MM.1S (cell line): ENCODE measurements at regions not wholly inside any gene's neighbourhood (a gene's known extent, or its start where the extent isn't known, plus 50 kb on each side); places are given as distances from the start of the nearest gene placed in this dataset.
A peak's percentile ranks its signal among the peaks of the same experiment; 100 is the strongest.

Experiments used
- DNase-seq: peaks from one replicate; pipeline ENCODE4 v3.0.0-alpha.2; 2015
- H2AFZ ChIP-seq: fragments of 300-600 bp; sonication (generic); 2 replicates; pipeline ENCODE4 v1.6.0; 2016; ENCODE audit warnings: antibody characterized with exemption, low read length
- H3F3A ChIP-seq: fragments of 300-600 bp; sonication (generic); 2 replicates; pipeline ENCODE4 v1.6.1; 2016; ENCODE audit warnings: mild to moderate bottlenecking, antibody characterized with exemption, low read length, moderate library complexity, mixed read lengths; ENCODE audit not compliant: insufficient read depth
- H3K27ac ChIP-seq: fragments of 300-600 bp; sonication (generic); 2 replicates; pipeline ENCODE4 v1.5.1; 2016; ENCODE audit warnings: mild to moderate bottlenecking, low read length
- H3K27me3 ChIP-seq: fragments of 300-600 bp; sonication (generic); replicated peaks from 2 replicates; pipeline ENCODE4 v1.6.0; 2016; ENCODE audit warnings: low read length; ENCODE audit not compliant: insufficient read depth
- H3K36me3 ChIP-seq: fragments of 300-600 bp; sonication (generic); replicated peaks from 2 replicates; pipeline ENCODE4 v1.6.1; 2016; ENCODE audit warnings: mild to moderate bottlenecking, low read length, mixed read lengths; ENCODE audit not compliant: insufficient read depth
- H3K4me1 ChIP-seq: fragments of 300-600 bp; sonication (generic); 2 replicates; pipeline ENCODE4 v1.6.1; 2016; ENCODE audit warnings: low read length, mixed read lengths
- H3K4me2 ChIP-seq: fragments of 300-600 bp; sonication (generic); 2 replicates; pipeline ENCODE4 v1.6.0; 2016; ENCODE audit warnings: low read depth, low read length
- H3K4me3 ChIP-seq: fragments of 300-600 bp; sonication (generic); 2 replicates; pipeline ENCODE4 v1.5.1; 2016; ENCODE audit warnings: low read length, mixed read lengths
- H3K79me2 ChIP-seq: fragments of 300-600 bp; sonication (generic); 2 replicates; pipeline ENCODE4 v1.6.1; 2016; ENCODE audit warnings: mixed run types, low read length, mixed read lengths
- H3K9ac ChIP-seq: fragments of 300-600 bp; sonication (generic); 2 replicates; pipeline ENCODE4 v1.6.1; 2016; ENCODE audit warnings: low read length, mixed read lengths
- H3K9me2 ChIP-seq: fragments of 300-600 bp; sonication (generic); replicated peaks from 2 replicates; pipeline ENCODE4 v1.6.1; 2016; ENCODE audit warnings: mild to moderate bottlenecking, low read length, mixed read lengths; ENCODE audit not compliant: insufficient read depth
- H3K9me3 ChIP-seq: fragments of 300-600 bp; sonication (generic); replicated peaks from 2 replicates; pipeline ENCODE4 v1.6.1; 2016; ENCODE audit warnings: mild to moderate bottlenecking, low read length, mixed read lengths; ENCODE audit not compliant: insufficient read depth
- H4K20me1 ChIP-seq: fragments of 300-600 bp; sonication (generic); 2 replicates; pipeline ENCODE4 v1.6.1; 2016; ENCODE audit warnings: mild to moderate bottlenecking, low read length, moderate library complexity, mixed read lengths; ENCODE audit not compliant: insufficient read depth
- CTCF ChIP-seq: fragments of 300-600 bp; sonication (generic); IDR thresholded peaks from 2 replicates; pipeline ENCODE4 v1.5.1; 2016; ENCODE audit warnings: antibody characterized with exemption, low read length, mixed read lengths
- EZH2 ChIP-seq: fragments of 300-600 bp; sonication (generic); optimal IDR thresholded peaks from 2 replicates; pipeline ENCODE3; 2017; ENCODE audit warnings: low read depth, mild to moderate bottlenecking, antibody characterized with exemption, low read length, mixed read lengths
- EZH2phosphoT487 ChIP-seq: fragments of 300-600 bp; sonication (generic); IDR thresholded peaks from 2 replicates; pipeline ENCODE4 v1.6.1; 2018; ENCODE audit warnings: antibody characterized with exemption, low read length

GRCh38 chr11:135027461-135027860 lies 615.4 kb upstream of the B3GAT1 start:
- DNase-seq, result peak; percentile 56

GRCh38 chr11:135023499-135023898 lies 611.5 kb upstream of the B3GAT1 start:
- no peak for DNase-seq
- no peaks in the 10 kb centered on the region for H3K9me2 ChIP-seq
- no peak overlapping the region for H3K9ac ChIP-seq
- H3K27ac ChIP-seq, result no peak overlapping the region
- no peak overlapping the region for H2AFZ ChIP-seq
- no peaks in the 10 kb centered on the region for H3K4me1 ChIP-seq
- H3K9me3 ChIP-seq, result no peaks in the 10 kb centered on the region
- TF ChIP-seq EZH2phosphoT487 (no peak), EZH2 (no peak), CTCF (no peak)
- H3K27me3 ChIP-seq, result no peaks in the 10 kb centered on the region
- no peaks in the 10 kb centered on the region for H3K36me3 ChIP-seq
- no peaks in the 10 kb centered on the region for H4K20me1 ChIP-seq
- no peak overlapping the region for H3K4me3 ChIP-seq
- H3F3A ChIP-seq, result no peaks in the 10 kb centered on the region
- H3K79me2 ChIP-seq, result no peaks in the 10 kb centered on the region
- H3K4me2 ChIP-seq, result no peak overlapping the region

More at GRCh38 chr11:135027461-135027860, 615.4 kb upstream of the B3GAT1 start:
- no peaks in the 10 kb centered on the region for H3K9me3 ChIP-seq
- no peaks in the 10 kb centered on the region for H3K9me2 ChIP-seq
- no peak overlapping the region for H3K9ac ChIP-seq
- H3K4me1 ChIP-seq, result no peaks in the 10 kb centered on the region
- no peak for TF ChIP-seq EZH2
- no peak for TF ChIP-seq EZH2phosphoT487
- TF ChIP-seq CTCF, result no peak
- no peak overlapping the region for H2AFZ ChIP-seq
- H3K4me2 ChIP-seq, result no peak overlapping the region
- H3K27ac ChIP-seq, result no peak overlapping the region
- H3K4me3 ChIP-seq, result no peak overlapping the region
- no peaks in the 10 kb centered on the region for H3K27me3 ChIP-seq
- H3F3A ChIP-seq, result no peaks in the 10 kb centered on the region
- no peaks in the 10 kb centered on the region for H4K20me1 ChIP-seq
- H3K79me2 ChIP-seq, result no peaks in the 10 kb centered on the region
- H3K36me3 ChIP-seq, result no peaks in the 10 kb centered on the region

GRCh38 chr11:135022454-135022853 lies 610.4 kb upstream of the B3GAT1 start:
- Histone ChIP-seq H2AFZ (no peak overlapping the region), H3K79me2 (no peaks in the 10 kb centered on the region), H3K27ac (no peak overlapping the region), H3F3A (no peaks in the 10 kb centered on the region), H3K36me3 (no peaks in the 10 kb centered on the region), H3K9ac (no peak overlapping the region), H3K4me1 (no peaks in the 10 kb centered on the region), H3K27me3 (no peaks in the 10 kb centered on the region), H3K4me2 (no peak overlapping the region), H3K9me3 (no peaks in the 10 kb centered on the region), H3K9me2 (no peaks in the 10 kb centered on the region), H4K20me1 (no peaks in the 10 kb centered on the region), H3K4me3 (no peak overlapping the region)
- no peak for TF ChIP-seq EZH2
- no peak for TF ChIP-seq CTCF
- TF ChIP-seq EZH2phosphoT487, result no peak
- DNase-seq, result no peak
